ENCODE measurements at regions not wholly inside any gene's neighbourhood (a gene's known extent, or its start where the extent isn't known, plus 50 kb on each side); places are given as distances from the start of the nearest gene placed in this dataset.
A peak's percentile ranks its signal among the peaks of the same experiment; 100 is the strongest.

- Histone ChIP-seq H3K36me3 (no peaks in the 10 kb centered on the region), H3K9me3 (ENCODE audit: severe bottlenecking) (peaks cover 3% of the 10 kb centered on the region), H3K27ac (no peak overlapping the region), H3K4me3 (ENCODE audit: low read depth, low read length) (no peak overlapping the region), H3K27me3 (ENCODE audit: insufficient read depth, low read depth, severe bottlenecking) (no peaks in the 10 kb centered on the region)
- TF ChIP-seq CTCF (IDR thresholded peaks at IDR 0.05; ENCODE audit: low read depth, low read length) = no peak
- no peak for DNase-seq
Measured at GRCh38 chr18:56086786-56087185, 498.8 kb upstream of the TCF4 start.

DNA sequence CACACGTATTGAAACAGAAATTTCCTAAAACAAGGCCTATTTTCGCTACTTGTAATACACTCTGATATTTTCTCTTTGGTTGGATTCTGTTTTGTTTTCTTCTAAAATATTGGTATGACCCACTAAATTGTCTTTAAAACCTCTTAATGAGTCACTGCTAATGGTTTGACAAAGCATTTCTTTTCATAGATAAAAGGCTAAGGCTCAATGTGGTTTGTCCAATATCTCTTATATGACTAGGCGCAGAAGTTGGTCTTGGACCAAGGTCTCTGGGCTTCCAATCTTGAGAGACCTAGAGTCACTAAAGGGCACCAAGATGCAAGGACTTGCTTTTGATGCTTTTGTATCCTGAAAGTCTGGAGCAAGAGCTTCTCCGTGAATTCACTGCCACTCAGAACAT lies 498.2 kb upstream of the TCF4 start:
- Histone ChIP-seq H3K36me3 (no peaks in the 10 kb centered on the region), H3K9me3 (ENCODE audit: severe bottlenecking) (peaks cover 3% of the 10 kb centered on the region), H3K27ac (no peak overlapping the region), H3K27me3 (ENCODE audit: insufficient read depth, low read depth, severe bottlenecking) (no peaks in the 10 kb centered on the region), H3K4me3 (ENCODE audit: low read depth, low read length) (no peak overlapping the region)
- TF ChIP-seq CTCF (IDR thresholded peaks at IDR 0.05; ENCODE audit: low read depth, low read length) = no peak
- no peak for DNase-seq

DNA sequence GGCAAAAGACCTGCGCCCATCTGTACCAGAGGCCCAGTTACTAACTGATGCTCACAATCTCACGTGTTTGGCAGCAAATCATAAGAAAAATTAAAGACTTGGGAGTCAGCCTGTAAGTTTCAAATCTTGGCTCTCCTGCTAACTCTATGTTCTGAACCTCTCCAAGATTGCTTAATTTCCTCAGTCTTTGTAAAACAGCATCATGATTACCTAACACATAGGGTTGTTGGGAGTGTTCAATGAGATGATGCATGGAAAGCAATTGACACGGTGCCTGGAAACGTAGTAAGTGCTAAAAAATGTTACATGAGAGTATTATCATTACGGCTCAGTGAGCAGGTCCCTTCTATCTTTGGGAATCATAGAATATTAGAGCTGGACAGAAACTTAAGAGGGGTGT lies 497.6 kb upstream of the TCF4 start:
- no peak overlapping the region for H3K4me3 ChIP-seq (ENCODE audit: low read depth, low read length)
- H3K27ac ChIP-seq = no peak overlapping the region
- no peak for DNase-seq
- no peaks in the 10 kb centered on the region for H3K27me3 ChIP-seq (ENCODE audit: insufficient read depth, low read depth, severe bottlenecking)
- H3K9me3 ChIP-seq (ENCODE audit: severe bottlenecking) = peaks cover 3% of the 10 kb centered on the region
- H3K36me3 ChIP-seq = no peaks in the 10 kb centered on the region
- TF ChIP-seq CTCF (IDR thresholded peaks at IDR 0.05; ENCODE audit: low read depth, low read length) = no peak

- H3K9me3 ChIP-seq (ENCODE audit: severe bottlenecking) = peaks cover 3% of the 10 kb centered on the region
- H3K27ac ChIP-seq = no peak overlapping the region
- TF ChIP-seq CTCF (IDR thresholded peaks at IDR 0.05; ENCODE audit: low read depth, low read length) = no peak
- no peaks in the 10 kb centered on the region for H3K27me3 ChIP-seq (ENCODE audit: insufficient read depth, low read depth, severe bottlenecking)
- no peak overlapping the region for H3K4me3 ChIP-seq (ENCODE audit: low read depth, low read length)
- no peaks in the 10 kb centered on the region for H3K36me3 ChIP-seq
- DNase-seq = no peak
Measured at GRCh38 chr18:56083523-56084287, 495.7 kb upstream of the TCF4 start.

DNA sequence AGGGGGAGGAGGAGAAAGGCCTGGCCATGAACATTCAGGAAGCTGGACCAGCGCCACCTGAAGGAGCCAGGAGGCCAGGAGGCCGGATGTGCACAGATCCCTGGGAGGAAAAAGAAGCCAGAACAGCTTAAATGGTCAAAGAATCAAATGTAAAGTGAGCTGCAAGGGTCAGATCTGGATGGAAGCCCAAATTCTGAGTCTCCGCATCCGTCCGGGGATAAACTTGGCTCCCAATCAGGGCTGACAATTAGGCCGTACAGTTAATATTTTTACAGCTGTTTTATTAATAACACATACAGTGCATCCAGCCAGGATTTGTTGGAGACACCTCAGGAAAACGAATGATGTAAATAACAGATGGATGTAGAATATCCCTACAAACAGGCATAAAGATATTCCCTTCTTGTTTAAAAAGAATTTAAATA lies 495.1 kb upstream of the TCF4 start:
- peak; percentile 31; the same call in 1 of the 2 replicates for TF ChIP-seq CTCF (IDR thresholded peaks at IDR 0.05; ENCODE audit: low read depth, low read length)
- Histone ChIP-seq H3K9me3 (ENCODE audit: severe bottlenecking) (peaks cover 3% of the 10 kb centered on the region), H3K27me3 (ENCODE audit: insufficient read depth, low read depth, severe bottlenecking) (no peaks in the 10 kb centered on the region), H3K36me3 (no peaks in the 10 kb centered on the region), H3K27ac (no peak overlapping the region), H3K4me3 (ENCODE audit: low read depth, low read length) (no peak overlapping the region)
- no peak for DNase-seq

- Histone ChIP-seq H3K36me3 (no peaks in the 10 kb centered on the region), H3K4me3 (ENCODE audit: low read depth, low read length) (no peak overlapping the region), H3K27ac (no peak overlapping the region), H3K27me3 (ENCODE audit: insufficient read depth, low read depth, severe bottlenecking) (no peaks in the 10 kb centered on the region), H3K9me3 (ENCODE audit: severe bottlenecking) (no peaks in the 10 kb centered on the region)
- TF ChIP-seq CTCF (IDR thresholded peaks at IDR 0.05; ENCODE audit: low read depth, low read length) = no peak
- DNase-seq = no peak
Measured at GRCh38 chr18:56076723-56077122, 488.7 kb upstream of the TCF4 start.
